ENCODE measurements at regions not wholly inside any gene's neighbourhood (a gene's known extent, or its start where the extent isn't known, plus 50 kb on each side); places are given as distances from the start of the nearest gene placed in this dataset.

DNA sequence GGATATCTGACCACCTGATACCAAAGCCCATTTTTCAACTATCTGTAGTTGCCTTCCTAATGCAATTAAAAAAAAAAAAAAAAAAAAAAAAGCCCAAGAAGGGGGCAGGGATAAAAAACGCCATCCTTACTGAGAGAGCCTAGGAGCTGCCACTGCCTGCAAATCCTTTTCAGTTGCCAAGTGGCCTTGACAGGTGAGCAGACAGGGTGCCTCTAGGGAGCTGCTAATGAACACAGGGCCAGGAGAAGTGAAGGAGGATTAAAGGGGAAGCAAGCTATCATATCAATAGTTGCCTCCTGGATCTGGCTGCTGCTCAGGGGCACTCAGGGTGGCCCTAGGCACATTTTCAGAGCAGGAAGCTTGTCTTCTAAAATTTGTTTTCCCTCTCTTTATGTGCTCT lies 547.4 kb downstream of the TLE1 start:
- no peak overlapping the region for H3K4me3 ChIP-seq
- no peak overlapping the region for H3K4me2 ChIP-seq (ENCODE audit: insufficient read depth, low read length)
- no peaks in the 10 kb centered on the region for H3K79me2 ChIP-seq (ENCODE audit: control insufficient read depth, insufficient read depth, low read length)
- FAIRE-seq (no peak), ATAC-seq (no peak), DNase-seq (ENCODE audit: extremely low read depth in 1 of 4, low spot score in 3 of 4) (no peak)
- no peaks in the 10 kb centered on the region for H3K4me1 ChIP-seq (replicated peaks in 1 of 2; ENCODE audit: control insufficient read depth in 2 of 2, insufficient read depth in 2 of 2, low read length in 2 of 2)
- intact Hi-C loops (cut with micrococcal nuclease) (no loop called here), in situ Hi-C loops (cut with MboI) (no loop called here)
- no peaks in the 10 kb centered on the region for H3K36me3 ChIP-seq (ENCODE audit: control insufficient read depth, insufficient read depth, low read length)
- H3K9me3 ChIP-seq (replicated peaks; ENCODE audit: control insufficient read depth, insufficient read depth, low read depth, low read length): no peaks in the 10 kb centered on the region
- WGBS (ENCODE audit: insufficient coverage, low coverage, missing lambda C conversion rate): no CpG with 5 or more reads among the region's 1 CpG
- no TSS peak for BruUV-seq (replicated peaks)
- H4K20me1 ChIP-seq (replicated peaks; ENCODE audit: control insufficient read depth, insufficient read depth, low read length): no peaks in the 10 kb centered on the region
- no peak overlapping the region for H3K27ac ChIP-seq (ENCODE audit: extremely low read depth, low read depth, low read length)
- no peaks in the 10 kb centered on the region for H3K9me1 ChIP-seq (ENCODE audit: control insufficient read depth, insufficient read depth, low read length)
- H2AFZ ChIP-seq (ENCODE audit: low read depth, low read length): no peak overlapping the region
- no peak for TF ChIP-seq ZNF282 (CRISPR knock-in tag; IDR thresholded peaks at IDR 0.05)
- no peak for TF ChIP-seq HMG20B (CRISPR knock-in tag; IDR thresholded peaks at IDR 0.05)
- TF ChIP-seq, protein P1, sequence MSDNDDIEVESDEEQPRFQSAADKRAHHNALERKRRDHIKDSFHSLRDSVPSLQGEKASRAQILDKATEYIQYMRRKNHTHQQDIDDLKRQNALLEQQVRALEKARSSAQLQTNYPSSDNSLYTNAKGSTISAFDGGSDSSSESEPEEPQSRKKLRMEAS (CRISPR knock-in tag; IDR thresholded peaks at IDR 0.05): no peak
- TF ChIP-seq ELF2 (CRISPR knock-in tag; IDR thresholded peaks at IDR 0.05): no peak
- TF ChIP-seq MEIS2 (IDR thresholded peaks at IDR 0.05; ENCODE audit: partially characterized antibody): no peak
- no peak for TF ChIP-seq NELFE (IDR thresholded peaks at IDR 0.05; ENCODE audit: insufficient read depth, insufficient read length)
- TF ChIP-seq, protein P2, sequence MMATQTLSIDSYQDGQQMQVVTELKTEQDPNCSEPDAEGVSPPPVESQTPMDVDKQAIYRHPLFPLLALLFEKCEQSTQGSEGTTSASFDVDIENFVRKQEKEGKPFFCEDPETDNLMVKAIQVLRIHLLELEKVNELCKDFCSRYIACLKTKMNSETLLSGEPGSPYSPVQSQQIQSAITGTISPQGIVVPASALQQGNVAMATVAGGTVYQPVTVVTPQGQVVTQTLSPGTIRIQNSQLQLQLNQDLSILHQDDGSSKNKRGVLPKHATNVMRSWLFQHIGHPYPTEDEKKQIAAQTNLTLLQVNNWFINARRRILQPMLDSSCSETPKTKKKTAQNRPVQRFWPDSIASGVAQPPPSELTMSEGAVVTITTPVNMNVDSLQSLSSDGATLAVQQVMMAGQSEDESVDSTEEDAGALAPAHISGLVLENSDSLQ (IDR thresholded peaks at IDR 0.05): no peak
- TF ChIP-seq, protein P3, sequence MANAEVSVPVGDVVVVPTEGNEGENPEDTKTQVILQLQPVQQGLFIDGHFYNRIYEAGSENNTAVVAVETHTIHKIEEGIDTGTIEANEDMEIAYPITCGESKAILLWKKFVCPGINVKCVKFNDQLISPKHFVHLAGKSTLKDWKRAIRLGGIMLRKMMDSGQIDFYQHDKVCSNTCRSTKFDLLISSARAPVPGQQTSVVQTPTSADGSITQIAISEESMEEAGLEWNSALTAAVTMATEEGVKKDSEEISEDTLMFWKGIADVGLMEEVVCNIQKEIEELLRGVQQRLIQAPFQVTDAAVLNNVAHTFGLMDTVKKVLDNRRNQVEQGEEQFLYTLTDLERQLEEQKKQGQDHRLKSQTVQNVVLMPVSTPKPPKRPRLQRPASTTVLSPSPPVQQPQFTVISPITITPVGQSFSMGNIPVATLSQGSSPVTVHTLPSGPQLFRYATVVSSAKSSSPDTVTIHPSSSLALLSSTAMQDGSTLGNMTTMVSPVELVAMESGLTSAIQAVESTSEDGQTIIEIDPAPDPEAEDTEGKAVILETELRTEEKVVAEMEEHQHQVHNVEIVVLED (CRISPR knock-in tag; IDR thresholded peaks at IDR 0.05): no peak
- TF ChIP-seq, protein P4, sequence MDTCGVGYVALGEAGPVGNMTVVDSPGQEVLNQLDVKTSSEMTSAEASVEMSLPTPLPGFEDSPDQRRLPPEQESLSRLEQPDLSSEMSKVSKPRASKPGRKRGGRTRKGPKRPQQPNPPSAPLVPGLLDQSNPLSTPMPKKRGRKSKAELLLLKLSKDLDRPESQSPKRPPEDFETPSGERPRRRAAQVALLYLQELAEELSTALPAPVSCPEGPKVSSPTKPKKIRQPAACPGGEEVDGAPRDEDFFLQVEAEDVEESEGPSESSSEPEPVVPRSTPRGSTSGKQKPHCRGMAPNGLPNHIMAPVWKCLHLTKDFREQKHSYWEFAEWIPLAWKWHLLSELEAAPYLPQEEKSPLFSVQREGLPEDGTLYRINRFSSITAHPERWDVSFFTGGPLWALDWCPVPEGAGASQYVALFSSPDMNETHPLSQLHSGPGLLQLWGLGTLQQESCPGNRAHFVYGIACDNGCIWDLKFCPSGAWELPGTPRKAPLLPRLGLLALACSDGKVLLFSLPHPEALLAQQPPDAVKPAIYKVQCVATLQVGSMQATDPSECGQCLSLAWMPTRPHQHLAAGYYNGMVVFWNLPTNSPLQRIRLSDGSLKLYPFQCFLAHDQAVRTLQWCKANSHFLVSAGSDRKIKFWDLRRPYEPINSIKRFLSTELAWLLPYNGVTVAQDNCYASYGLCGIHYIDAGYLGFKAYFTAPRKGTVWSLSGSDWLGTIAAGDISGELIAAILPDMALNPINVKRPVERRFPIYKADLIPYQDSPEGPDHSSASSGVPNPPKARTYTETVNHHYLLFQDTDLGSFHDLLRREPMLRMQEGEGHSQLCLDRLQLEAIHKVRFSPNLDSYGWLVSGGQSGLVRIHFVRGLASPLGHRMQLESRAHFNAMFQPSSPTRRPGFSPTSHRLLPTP (IDR thresholded peaks at IDR 0.05; ENCODE audit: borderline replicate concordance, extremely low read depth, insufficient read length): no peak
- TF ChIP-seq NRF1 (conservative IDR thresholded peaks at IDR 0.05 in 1 of 2, IDR thresholded peaks at IDR 0.05 in 1 of 2): no peak
- no peak for TF ChIP-seq NFXL1 (CRISPR knock-in tag; IDR thresholded peaks at IDR 0.05)
- no peak for TF ChIP-seq FOXA3 (CRISPR knock-in tag; conservative IDR thresholded peaks at IDR 0.05 in 1 of 2, IDR thresholded peaks at IDR 0.05 in 1 of 2)
- TF ChIP-seq ZNF699 (CRISPR knock-in tag; IDR thresholded peaks at IDR 0.05; ENCODE audit: insufficient replicate concordance): no peak
- TF ChIP-seq, protein P5, sequence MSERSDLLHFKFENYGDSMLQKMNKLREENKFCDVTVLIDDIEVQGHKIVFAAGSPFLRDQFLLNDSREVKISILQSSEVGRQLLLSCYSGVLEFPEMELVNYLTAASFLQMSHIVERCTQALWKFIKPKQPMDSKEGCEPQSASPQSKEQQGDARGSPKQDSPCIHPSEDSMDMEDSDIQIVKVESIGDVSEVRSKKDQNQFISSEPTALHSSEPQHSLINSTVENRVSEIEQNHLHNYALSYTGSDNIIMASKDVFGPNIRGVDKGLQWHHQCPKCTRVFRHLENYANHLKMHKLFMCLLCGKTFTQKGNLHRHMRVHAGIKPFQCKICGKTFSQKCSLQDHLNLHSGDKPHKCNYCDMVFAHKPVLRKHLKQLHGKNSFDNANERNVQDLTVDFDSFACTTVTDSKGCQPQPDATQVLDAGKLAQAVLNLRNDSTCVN (CRISPR knock-in tag; IDR thresholded peaks at IDR 0.05): no peak
- no peak overlapping the region for H3K9ac ChIP-seq (ENCODE audit: insufficient read depth in 1 of 2, low read depth in 2 of 2, low read length in 2 of 2)
- ChIA-PET POLR2A (no interaction called here), CTCF (ENCODE audit: low intra/inter-chr PET ratio) (no interaction called here)
- no peaks in the 10 kb centered on the region for H3K27me3 ChIP-seq (ENCODE audit: control insufficient read depth in 2 of 2, insufficient read depth in 2 of 2, low read length in 2 of 2)
